Glutamatergic neuron (in vitro differentiated cells): ENCODE measurements at regions not wholly inside any gene's neighbourhood (a gene's known extent, or its start where the extent isn't known, plus 50 kb on each side); places are given as distances from the start of the nearest gene placed in this dataset.

Experiments
- DNase-seq: peaks from one replicate; pipeline ENCODE4 v3.0.0; 2022
- H3K27ac Mint-ChIP-seq: one replicate; pipeline ENCODE4 v1.8.0; 2020; ENCODE audit warnings: mild to moderate bottlenecking, mixed read lengths, inconsistent platforms; ENCODE audit not compliant: unreplicated experiment
- H3K27me3 Mint-ChIP-seq: one replicate; pipeline ENCODE4 v1.8.0; 2020; ENCODE audit warnings: mild to moderate bottlenecking, moderate library complexity, mixed read lengths, inconsistent platforms; ENCODE audit not compliant: unreplicated experiment
- H3K36me3 Mint-ChIP-seq: one replicate; pipeline ENCODE4 v1.8.0; 2020; ENCODE audit warnings: mild to moderate bottlenecking, mixed read lengths, inconsistent platforms; ENCODE audit not compliant: unreplicated experiment
- H3K4me1 Mint-ChIP-seq: one replicate; pipeline ENCODE4 v1.8.0; 2020; ENCODE audit warnings: mild to moderate bottlenecking, low read depth, mixed read lengths, inconsistent platforms; ENCODE audit not compliant: unreplicated experiment
- H3K4me3 Mint-ChIP-seq: one replicate; pipeline ENCODE4 v1.8.0; 2020; ENCODE audit warnings: mild to moderate bottlenecking, mixed read lengths, inconsistent platforms; ENCODE audit not compliant: unreplicated experiment
- H3K9me3 Mint-ChIP-seq: one replicate; pipeline ENCODE4 v1.8.0; 2020; ENCODE audit warnings: mild to moderate bottlenecking, moderate library complexity, mixed read lengths, inconsistent platforms; ENCODE audit not compliant: unreplicated experiment
- TF ChIP-seq, protein P1 (sequence below): fragments of 200-600 bp; sonication (generic); IDR thresholded peaks from one replicate; pipeline ENCODE4 v1.5.0; 2021; ENCODE audit not compliant: partially characterized antibody, unreplicated experiment

DNA sequence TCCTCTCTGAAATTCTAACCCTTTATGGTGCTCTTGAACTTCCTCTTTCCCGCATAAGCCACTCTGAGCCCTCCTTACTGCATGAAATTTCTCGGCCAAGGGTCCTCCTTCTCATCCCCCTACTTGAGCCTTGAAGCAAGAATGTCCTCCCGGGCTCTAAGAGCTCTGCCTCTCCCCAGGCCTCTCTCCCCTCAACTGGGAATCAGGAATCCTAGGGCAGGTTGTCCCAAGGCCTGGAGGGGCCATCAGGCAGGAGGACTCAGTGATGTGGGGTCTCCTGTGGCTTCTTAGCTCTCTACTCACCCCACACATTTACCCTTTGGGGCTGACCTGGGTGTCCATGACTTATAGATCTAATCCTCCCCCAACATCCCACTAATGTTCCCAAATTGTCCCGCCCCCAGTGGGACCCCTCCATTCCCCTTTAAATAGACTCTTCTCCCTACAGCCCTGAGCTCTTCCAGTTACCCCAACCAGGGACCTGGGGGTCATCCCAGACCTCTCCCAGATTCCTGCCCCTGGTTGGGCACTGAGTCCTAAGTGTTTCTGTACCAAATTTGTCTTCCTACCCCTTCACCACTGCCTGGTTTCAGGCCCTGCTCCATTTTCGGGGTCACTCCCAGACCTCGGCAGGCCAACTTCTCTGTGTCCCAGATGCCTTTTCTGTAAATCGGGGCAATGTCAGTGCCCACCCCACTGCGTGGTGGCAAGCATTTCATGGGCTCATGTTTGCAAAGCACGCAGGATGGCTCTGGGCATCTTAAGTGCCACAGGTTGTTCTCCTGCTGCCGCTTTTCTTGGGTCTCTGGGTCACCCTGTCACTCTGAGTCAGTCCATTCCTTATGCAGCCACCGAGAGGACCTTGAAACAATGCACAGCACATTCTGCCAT is 171.2 kb downstream of the ASB1 start:
- DNase-seq: no peak
- Mint-ChIP-seq H3K27ac (no peak overlapping the region), H3K36me3 (peaks cover 4% of the 10 kb centered on the region), H3K4me1 (no peaks in the 10 kb centered on the region), H3K27me3 (peaks cover 6% of the 10 kb centered on the region), H3K9me3 (peaks cover 6% of the 10 kb centered on the region), H3K4me3 (no peak overlapping the region)
- TF ChIP-seq, protein P1, sequence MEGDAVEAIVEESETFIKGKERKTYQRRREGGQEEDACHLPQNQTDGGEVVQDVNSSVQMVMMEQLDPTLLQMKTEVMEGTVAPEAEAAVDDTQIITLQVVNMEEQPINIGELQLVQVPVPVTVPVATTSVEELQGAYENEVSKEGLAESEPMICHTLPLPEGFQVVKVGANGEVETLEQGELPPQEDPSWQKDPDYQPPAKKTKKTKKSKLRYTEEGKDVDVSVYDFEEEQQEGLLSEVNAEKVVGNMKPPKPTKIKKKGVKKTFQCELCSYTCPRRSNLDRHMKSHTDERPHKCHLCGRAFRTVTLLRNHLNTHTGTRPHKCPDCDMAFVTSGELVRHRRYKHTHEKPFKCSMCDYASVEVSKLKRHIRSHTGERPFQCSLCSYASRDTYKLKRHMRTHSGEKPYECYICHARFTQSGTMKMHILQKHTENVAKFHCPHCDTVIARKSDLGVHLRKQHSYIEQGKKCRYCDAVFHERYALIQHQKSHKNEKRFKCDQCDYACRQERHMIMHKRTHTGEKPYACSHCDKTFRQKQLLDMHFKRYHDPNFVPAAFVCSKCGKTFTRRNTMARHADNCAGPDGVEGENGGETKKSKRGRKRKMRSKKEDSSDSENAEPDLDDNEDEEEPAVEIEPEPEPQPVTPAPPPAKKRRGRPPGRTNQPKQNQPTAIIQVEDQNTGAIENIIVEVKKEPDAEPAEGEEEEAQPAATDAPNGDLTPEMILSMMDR: no peak

DNA sequence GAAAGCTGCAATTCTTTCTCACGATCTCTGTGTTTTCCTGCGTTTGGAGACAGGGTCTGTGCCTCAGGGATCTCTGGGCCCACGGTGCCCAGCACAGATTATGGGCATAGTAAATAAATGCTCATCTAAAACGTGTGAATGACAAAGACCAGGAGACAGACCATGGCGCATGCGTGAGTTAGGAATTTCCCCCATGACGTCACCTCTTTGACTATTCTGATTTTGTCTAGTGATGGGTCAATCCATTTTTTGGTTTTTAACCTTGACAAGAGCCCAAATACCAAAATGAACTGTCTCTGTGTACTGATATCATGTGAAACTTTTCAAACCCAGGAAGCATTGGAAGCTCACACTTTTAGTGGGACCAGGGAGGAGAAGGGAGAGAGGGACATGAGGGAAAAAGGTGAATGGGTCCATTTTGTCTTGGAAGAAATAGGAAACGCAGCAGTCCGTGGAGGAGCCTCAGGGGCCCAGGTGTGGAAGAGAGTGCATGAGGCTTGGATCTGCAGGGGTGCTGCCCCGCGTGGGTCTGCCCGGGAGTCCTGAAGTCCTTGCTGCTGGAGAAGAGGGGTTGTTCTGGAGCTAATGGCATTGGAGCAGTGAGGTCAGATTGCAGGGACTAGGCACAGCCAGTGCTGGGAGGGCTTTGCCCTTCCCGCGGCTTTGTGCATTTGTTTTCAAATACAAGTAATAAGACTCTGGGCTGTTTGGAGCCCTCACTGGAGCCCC is 172.2 kb downstream of the ASB1 start:
- TF ChIP-seq, protein P1: no peak
- Mint-ChIP-seq H3K36me3 (peaks cover 4% of the 10 kb centered on the region), H3K4me3 (no peak overlapping the region), H3K4me1 (no peaks in the 10 kb centered on the region), H3K27ac (peak overlapping the region; percentile 71), H3K27me3 (peaks cover 6% of the 10 kb centered on the region), H3K9me3 (peaks cover 6% of the 10 kb centered on the region)
- no peak for DNase-seq

DNA sequence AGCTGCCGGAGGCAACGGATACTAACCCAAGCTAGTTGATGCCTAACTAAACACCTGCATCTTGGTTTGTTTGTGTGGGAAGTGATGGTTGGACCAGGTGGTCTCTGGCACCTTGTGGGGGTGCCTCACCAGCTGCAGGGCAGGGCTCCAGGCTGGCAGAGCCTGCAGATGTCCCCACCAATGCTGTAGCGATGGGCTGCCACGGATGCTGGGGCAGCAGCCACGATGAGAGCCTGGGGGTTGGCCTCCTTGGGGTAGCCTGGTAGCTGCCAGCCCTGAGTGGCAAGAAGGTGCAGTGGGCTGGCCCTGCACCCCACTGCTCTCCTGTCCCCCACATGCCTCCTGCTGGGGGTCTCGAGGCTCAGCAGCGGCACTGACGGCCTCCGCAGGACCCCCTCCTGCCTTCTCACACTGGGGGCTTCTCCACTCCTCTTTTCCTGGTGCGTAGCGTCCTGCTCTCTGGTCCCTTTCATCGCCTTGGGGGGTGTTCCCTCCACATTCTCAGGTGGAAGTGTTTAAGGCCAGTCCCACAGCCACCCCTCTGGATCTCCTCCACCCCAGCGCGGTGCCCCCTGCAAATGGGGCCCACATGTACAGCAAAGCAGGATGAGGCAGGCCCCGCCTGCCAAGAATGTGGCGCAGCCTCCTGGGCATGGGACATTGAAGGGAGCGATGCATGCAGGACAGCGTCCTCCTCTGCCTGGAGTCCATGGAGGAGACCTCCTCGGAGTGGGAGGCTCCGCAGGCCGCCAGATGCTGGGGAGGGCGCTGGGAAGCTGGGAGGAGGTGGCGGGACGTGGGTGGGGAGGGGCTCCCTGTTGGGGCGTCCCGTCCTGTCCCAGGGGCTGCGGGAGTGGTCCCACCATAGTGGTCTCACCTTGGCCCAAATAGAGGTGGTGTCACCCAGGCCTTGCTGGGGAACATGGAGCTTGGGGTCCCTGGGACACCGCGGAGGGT is 173.1 kb downstream of the ASB1 start:
- DNase-seq: no peak
- TF ChIP-seq, protein P1: no peak
- Mint-ChIP-seq H3K4me3 (no peak overlapping the region), H3K27me3 (peaks cover 6% of the 10 kb centered on the region), H3K27ac (no peak overlapping the region), H3K9me3 (peaks cover 6% of the 10 kb centered on the region), H3K4me1 (no peaks in the 10 kb centered on the region), H3K36me3 (peaks cover 4% of the 10 kb centered on the region)

DNA sequence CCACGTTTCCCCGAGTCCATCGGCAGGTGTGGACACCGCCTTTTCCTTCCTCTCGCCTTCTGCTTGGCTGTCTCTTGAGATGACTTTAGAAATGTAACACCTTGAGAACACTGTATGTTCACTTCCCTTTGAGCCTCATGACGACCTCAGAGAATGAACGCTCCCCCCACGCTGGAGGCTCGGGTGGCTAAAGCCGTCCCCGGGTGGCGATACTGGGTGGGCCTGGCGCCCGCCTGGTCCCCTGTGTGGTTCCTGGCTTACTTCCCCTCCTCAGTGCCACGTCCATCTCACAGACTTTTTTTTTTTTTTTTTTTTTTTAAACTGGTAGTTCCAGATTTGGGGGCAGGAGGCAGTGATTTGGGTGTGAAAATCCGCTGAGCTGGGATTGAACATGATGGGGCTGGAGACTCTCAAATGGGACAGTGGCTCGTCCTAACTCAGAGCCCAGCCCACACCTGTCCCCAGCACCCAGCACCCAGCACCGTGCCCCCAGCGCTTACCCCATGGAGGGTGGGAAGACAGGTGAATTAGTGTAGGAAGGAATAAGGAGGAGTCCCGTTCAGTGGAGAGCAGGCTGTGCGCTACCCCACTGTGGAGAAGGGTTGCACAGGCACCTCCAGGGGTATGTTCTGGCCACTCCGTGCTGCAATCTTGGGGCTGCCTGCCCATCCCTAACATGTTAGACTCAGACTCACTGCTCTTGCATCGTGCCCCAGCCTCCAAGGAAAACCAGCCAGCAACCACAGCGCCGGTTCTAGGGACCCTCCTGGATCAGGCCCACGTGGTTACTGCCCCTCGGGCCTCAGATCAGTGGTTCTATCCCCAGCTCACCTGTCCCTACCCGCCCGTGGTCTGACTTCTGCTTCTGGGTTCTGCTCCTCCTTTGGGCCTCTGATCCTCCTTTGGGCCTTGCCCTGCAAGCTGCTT is 174.0 kb downstream of the ASB1 start:
- Mint-ChIP-seq H3K4me3 (no peak overlapping the region), H3K27ac (no peak overlapping the region), H3K27me3 (peaks cover 3% of the 10 kb centered on the region), H3K36me3 (peaks cover 4% of the 10 kb centered on the region), H3K9me3 (peaks cover 6% of the 10 kb centered on the region), H3K4me1 (no peaks in the 10 kb centered on the region)
- TF ChIP-seq, protein P1: no peak
- no peak for DNase-seq
